ENCODE measurements at regions not wholly inside any gene's neighbourhood (a gene's known extent, or its start where the extent isn't known, plus 50 kb on each side); places are given as distances from the start of the nearest gene placed in this dataset.

GRCh38 chr3:117310536-117310935, 601.0 kb downstream of the TUSC7 start:
- H3K27ac ChIP-seq: no peak overlapping the region
- no peaks in the 10 kb centered on the region for H3K27me3 ChIP-seq (ENCODE audit: insufficient read depth in 3 of 3, low read length in 2 of 3)
- H3K36me3 ChIP-seq (ENCODE audit: insufficient read depth in 1 of 2, low read depth in 1 of 2): no peaks in the 10 kb centered on the region
- 65 to 78% (median 76%) methylated on average over 1 of the region's 1 CpG for WGBS, 3 donors
- H3K4me3 ChIP-seq: no peak overlapping the region
- DNase-seq (no peak), ATAC-seq (no peak)
- no peaks in the 10 kb centered on the region for H3K9me3 ChIP-seq
- TF ChIP-seq CTCF (IDR thresholded peaks at IDR 0.05): no peak
- H3K4me1 ChIP-seq: no peaks in the 10 kb centered on the region
- intact Hi-C loops (cut with DNase I): no loop called here

GRCh38 chr3:117314441-117315150, 605.0 kb downstream of the TUSC7 start:
- Histone ChIP-seq H3K4me3 (no peak overlapping the region), H3K9me3 (no peaks in the 10 kb centered on the region), H3K27ac (no peak overlapping the region), H3K4me1 (no peaks in the 10 kb centered on the region), H3K27me3 (ENCODE audit: insufficient read depth in 3 of 3, low read length in 2 of 3) (no peaks in the 10 kb centered on the region), H3K36me3 (ENCODE audit: insufficient read depth in 1 of 2, low read depth in 1 of 2) (no peaks in the 10 kb centered on the region)
- 68 to 75% (median 75%) methylated on average over 2 of the region's 2 CpGs for WGBS, 3 donors
- ATAC-seq (no peak), DNase-seq (no peak)
- no peak for TF ChIP-seq CTCF (IDR thresholded peaks at IDR 0.05)
- intact Hi-C loops (cut with DNase I): no loop called here

GRCh38 chr3:117322866-117323265, 613.3 kb downstream of the TUSC7 start:
- Histone ChIP-seq H3K4me3 (no peak overlapping the region), H3K9me3 (no peaks in the 10 kb centered on the region), H3K27me3 (ENCODE audit: insufficient read depth in 3 of 3, low read length in 2 of 3) (no peaks in the 10 kb centered on the region), H3K27ac (no peak overlapping the region), H3K36me3 (ENCODE audit: insufficient read depth in 1 of 2, low read depth in 1 of 2) (no peaks in the 10 kb centered on the region), H3K4me1 (no peaks in the 10 kb centered on the region)
- 1 to 21% (median 4%) methylated on average over 1 of the region's 1 CpG for WGBS, 3 donors
- no peak for TF ChIP-seq CTCF (IDR thresholded peaks at IDR 0.05)
- ATAC-seq (no peak), DNase-seq (no peak)
- intact Hi-C loops (cut with DNase I): no loop called here

- 71 to 82% (median 76%) methylated on average over 3 of the region's 3 CpGs for WGBS, 3 donors
These were observed 637.3 kb downstream of the TUSC7 start for GRCh38 chr3:117346901-117347300.

More at GRCh38 chr3:117346901-117347300, 637.3 kb downstream of the TUSC7 start:
- H3K4me3 ChIP-seq: no peak overlapping the region
- DNase-seq (no peak), ATAC-seq (no peak)
- no peaks in the 10 kb centered on the region for H3K27me3 ChIP-seq (ENCODE audit: insufficient read depth in 3 of 3, low read length in 2 of 3)
- intact Hi-C loops (cut with DNase I): no loop called here
- H3K9me3 ChIP-seq: no peaks in the 10 kb centered on the region
- no peak overlapping the region for H3K27ac ChIP-seq
- H3K36me3 ChIP-seq (ENCODE audit: insufficient read depth in 1 of 2, low read depth in 1 of 2): no peaks in the 10 kb centered on the region
- no peaks in the 10 kb centered on the region for H3K4me1 ChIP-seq
- no peak for TF ChIP-seq CTCF (IDR thresholded peaks at IDR 0.05)
